Duodenal mucosa (tissue), 2 donors: ENCODE measurements at regions not wholly inside any gene's neighbourhood (a gene's known extent, or its start where the extent isn't known, plus 50 kb on each side); places are given as distances from the start of the nearest gene placed in this dataset.

Source experiments
- H3K27ac ChIP-seq: one replicate; pipeline ENCODE4 v1.7.0; 2013; ENCODE audit warnings: low read depth, low read length
- H3K27me3 ChIP-seq, 2 donors: one replicate each; pipeline ENCODE4 v1.7.0; 2013; ENCODE audit warnings: low read length in 2 of 2, control low read depth in 1 of 2; ENCODE audit not compliant: insufficient read depth in 2 of 2, control insufficient read depth in 1 of 2
- H3K36me3 ChIP-seq, 2 donors: one replicate each; pipeline ENCODE4 v1.7.0; 2013; ENCODE audit warnings: low read length in 2 of 2, control low read depth in 1 of 2; ENCODE audit not compliant: insufficient read depth in 2 of 2, control insufficient read depth in 1 of 2
- H3K4me1 ChIP-seq, 2 donors: one replicate each; pipeline ENCODE4 v1.7.0; 2013; ENCODE audit warnings: low read length in 2 of 2, control low read depth in 1 of 2; ENCODE audit not compliant: insufficient read depth in 2 of 2, control insufficient read depth in 1 of 2
- H3K4me3 ChIP-seq, 2 donors: one replicate each; pipeline ENCODE4 v1.7.0; 2013; ENCODE audit warnings: low read length in 2 of 2, low read depth in 1 of 2
- H3K9ac ChIP-seq, 2 donors: one replicate each; pipeline ENCODE4 v1.7.0; 2013; ENCODE audit warnings: low read length in 2 of 2, low read depth in 1 of 2
- H3K9me3 ChIP-seq, 2 donors: one replicate each; pipeline ENCODE4 v1.7.0; 2013; ENCODE audit warnings: low read length in 2 of 2, control low read depth in 1 of 2; ENCODE audit not compliant: control insufficient read depth in 1 of 2

DNA sequence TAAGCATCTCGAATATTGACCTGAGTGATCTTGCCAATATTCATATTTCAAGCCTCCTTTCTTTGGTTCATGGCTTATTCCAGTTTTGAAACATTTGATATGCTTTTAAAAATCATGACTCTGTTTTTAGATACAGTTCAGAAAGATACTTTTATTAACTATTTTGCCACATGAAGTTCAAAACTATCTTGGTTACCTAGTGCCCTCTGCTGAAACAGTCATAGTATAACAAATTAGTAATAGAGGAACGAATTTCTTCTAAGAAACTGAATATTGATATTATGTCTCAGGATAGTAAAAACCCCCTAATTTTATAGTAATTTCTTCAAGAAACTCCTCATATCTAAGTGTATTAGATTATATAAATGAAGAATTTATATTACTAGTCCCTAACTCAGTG, 52.6 kb upstream of the RC3H1 start:
- H3K27ac ChIP-seq = no peak overlapping the region
- H3K36me3 ChIP-seq = no peaks in the 10 kb centered on the region
- no peak overlapping the region for H3K9ac ChIP-seq
- H3K9me3 ChIP-seq = no peaks in the 10 kb centered on the region
- no peaks in the 10 kb centered on the region for H3K27me3 ChIP-seq
- no peaks in the 10 kb centered on the region for H3K4me1 ChIP-seq
- no peak overlapping the region for H3K4me3 ChIP-seq

DNA sequence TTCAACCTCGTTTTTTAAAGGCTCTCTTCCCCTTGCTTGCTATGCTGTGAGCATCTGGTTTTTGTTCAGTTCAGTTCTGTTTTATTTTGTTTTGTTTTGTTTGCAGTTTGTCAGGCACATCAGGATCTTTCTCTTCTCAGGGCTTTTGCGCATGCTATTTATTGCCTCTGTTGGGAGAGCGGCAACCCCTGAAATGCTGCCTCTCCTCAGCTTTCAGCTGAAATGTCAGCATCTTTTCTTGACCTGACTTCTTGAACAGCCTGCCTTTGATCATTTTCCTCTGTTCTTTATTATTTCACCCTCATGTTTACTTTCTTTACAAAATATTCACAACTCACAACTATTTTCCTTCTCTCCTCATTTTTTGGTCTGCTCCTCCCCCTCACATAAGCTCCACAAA, 50.4 kb upstream of the RC3H1 start:
- H3K27ac ChIP-seq = no peak overlapping the region
- H3K36me3 ChIP-seq = no peaks in the 10 kb centered on the region
- H3K27me3 ChIP-seq = no peaks in the 10 kb centered on the region
- H3K9me3 ChIP-seq = no peaks in the 10 kb centered on the region
- no peaks in the 10 kb centered on the region for H3K4me1 ChIP-seq
- H3K9ac ChIP-seq = no peak overlapping the region
- no peak overlapping the region for H3K4me3 ChIP-seq
